ENCODE measurements at regions not wholly inside any gene's neighbourhood (a gene's known extent, or its start where the extent isn't known, plus 50 kb on each side); places are given as distances from the start of the nearest gene placed in this dataset.

DNA sequence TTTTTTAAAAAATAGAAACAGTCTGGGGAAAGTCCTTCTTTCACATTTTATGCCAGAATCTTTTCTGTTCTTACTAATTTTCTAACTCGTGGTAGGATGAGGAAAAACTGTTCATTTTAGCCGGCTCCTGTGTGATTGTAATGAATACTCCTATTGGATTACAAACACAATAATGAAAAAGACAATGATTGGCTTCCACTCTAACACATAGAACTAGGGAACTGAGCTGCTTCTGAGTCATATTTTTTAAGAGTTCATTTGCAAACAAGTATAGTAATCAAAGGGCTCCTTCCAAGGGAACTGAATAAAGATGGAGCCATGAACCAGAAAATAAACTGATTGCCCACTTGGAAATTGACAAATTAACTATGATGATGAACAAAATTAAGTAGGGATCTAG lies 265.3 kb upstream of the TCF21 start:
- intact Hi-C loops (cut with micrococcal nuclease; ENCODE audit: unreplicated experiment): no loop called here
- Mint-ChIP-seq H3K27me3 (ENCODE audit: insufficient read depth, unreplicated experiment) (no peaks in the 10 kb centered on the region), H3K27ac (ENCODE audit: unreplicated experiment) (no peak overlapping the region), H3K36me3 (ENCODE audit: insufficient read depth, unreplicated experiment) (no peaks in the 10 kb centered on the region), H3K4me3 (ENCODE audit: unreplicated experiment) (no peak overlapping the region), H3K4me1 (ENCODE audit: low read depth, unreplicated experiment) (no peaks in the 10 kb centered on the region), H3K9me3 (ENCODE audit: unreplicated experiment) (no peaks in the 10 kb centered on the region)
- ChIA-PET POLR2A (no interaction called here), CTCF (no interaction called here)
- H3K4me3 ChIP-seq (ENCODE audit: low read depth, low read length): no peak overlapping the region
- H3K27me3 ChIP-seq (replicated peaks; ENCODE audit: control insufficient read depth, insufficient read depth, low read length): no peaks in the 10 kb centered on the region
- H3K36me3 ChIP-seq (ENCODE audit: control insufficient read depth, insufficient read depth, low read length): no peaks in the 10 kb centered on the region
- no peak for DNase-seq
- no peaks in the 10 kb centered on the region for H3K4me1 ChIP-seq
- BruUV-seq (replicated peaks): no TSS peak
- no peaks in the 10 kb centered on the region for H3K9me3 ChIP-seq
- TF ChIP-seq, protein P1, sequence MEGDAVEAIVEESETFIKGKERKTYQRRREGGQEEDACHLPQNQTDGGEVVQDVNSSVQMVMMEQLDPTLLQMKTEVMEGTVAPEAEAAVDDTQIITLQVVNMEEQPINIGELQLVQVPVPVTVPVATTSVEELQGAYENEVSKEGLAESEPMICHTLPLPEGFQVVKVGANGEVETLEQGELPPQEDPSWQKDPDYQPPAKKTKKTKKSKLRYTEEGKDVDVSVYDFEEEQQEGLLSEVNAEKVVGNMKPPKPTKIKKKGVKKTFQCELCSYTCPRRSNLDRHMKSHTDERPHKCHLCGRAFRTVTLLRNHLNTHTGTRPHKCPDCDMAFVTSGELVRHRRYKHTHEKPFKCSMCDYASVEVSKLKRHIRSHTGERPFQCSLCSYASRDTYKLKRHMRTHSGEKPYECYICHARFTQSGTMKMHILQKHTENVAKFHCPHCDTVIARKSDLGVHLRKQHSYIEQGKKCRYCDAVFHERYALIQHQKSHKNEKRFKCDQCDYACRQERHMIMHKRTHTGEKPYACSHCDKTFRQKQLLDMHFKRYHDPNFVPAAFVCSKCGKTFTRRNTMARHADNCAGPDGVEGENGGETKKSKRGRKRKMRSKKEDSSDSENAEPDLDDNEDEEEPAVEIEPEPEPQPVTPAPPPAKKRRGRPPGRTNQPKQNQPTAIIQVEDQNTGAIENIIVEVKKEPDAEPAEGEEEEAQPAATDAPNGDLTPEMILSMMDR (IDR thresholded peaks at IDR 0.05; ENCODE audit: insufficient read depth in 1 of 2, low read depth in 1 of 2, low read length in 1 of 2, severe bottlenecking in 1 of 2, unreplicated experiment in 1 of 2): no peak

DNA sequence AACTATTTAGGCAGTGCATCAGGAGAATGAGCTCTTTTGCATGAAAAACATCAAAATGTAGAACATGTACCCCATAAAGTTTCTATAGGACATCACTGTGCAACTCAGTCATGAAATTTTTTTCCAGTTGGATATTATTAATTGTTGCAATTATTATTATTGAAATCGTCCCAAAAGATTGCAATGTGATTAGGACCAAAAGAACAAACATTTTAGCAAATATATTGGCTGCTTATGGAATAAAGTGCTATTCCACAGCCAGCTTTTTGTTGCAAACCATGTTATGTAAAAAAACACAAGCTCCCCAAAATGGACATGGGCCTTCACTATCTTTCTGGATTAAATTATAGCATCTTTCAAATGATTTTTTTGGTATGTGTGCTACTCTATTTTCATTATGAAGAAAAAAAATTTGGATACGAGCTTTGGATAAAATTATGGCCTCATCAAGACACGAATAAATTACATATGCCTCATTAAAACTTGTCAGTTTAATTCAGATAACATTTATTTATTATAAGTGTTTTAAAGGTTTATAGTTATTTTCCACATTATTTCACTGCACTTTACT lies 262.7 kb upstream of the TCF21 start:
- Histone ChIP-seq H3K36me3 (ENCODE audit: control insufficient read depth, insufficient read depth, low read length) (no peaks in the 10 kb centered on the region), H3K4me3 (ENCODE audit: low read depth, low read length) (no peak overlapping the region), H3K9me3 (no peaks in the 10 kb centered on the region), H3K4me1 (peaks cover 2% of the 10 kb centered on the region; the same call in 1 of the 2 replicates), H3K27me3 (replicated peaks; ENCODE audit: control insufficient read depth, insufficient read depth, low read length) (no peaks in the 10 kb centered on the region)
- TF ChIP-seq, protein P1 (IDR thresholded peaks at IDR 0.05; ENCODE audit: insufficient read depth in 1 of 2, low read depth in 1 of 2, low read length in 1 of 2, severe bottlenecking in 1 of 2, unreplicated experiment in 1 of 2): no peak
- Mint-ChIP-seq H3K9me3 (ENCODE audit: unreplicated experiment) (no peaks in the 10 kb centered on the region), H3K4me1 (ENCODE audit: low read depth, unreplicated experiment) (no peaks in the 10 kb centered on the region), H3K36me3 (ENCODE audit: insufficient read depth, unreplicated experiment) (no peaks in the 10 kb centered on the region), H3K4me3 (ENCODE audit: unreplicated experiment) (no peak overlapping the region), H3K27ac (ENCODE audit: unreplicated experiment) (no peak overlapping the region), H3K27me3 (ENCODE audit: insufficient read depth, unreplicated experiment) (no peaks in the 10 kb centered on the region)
- ChIA-PET POLR2A (no interaction called here), CTCF (no interaction called here)
- BruUV-seq (replicated peaks): no TSS peak
- intact Hi-C loops (cut with micrococcal nuclease; ENCODE audit: unreplicated experiment): no loop called here
- no peak for DNase-seq

DNA sequence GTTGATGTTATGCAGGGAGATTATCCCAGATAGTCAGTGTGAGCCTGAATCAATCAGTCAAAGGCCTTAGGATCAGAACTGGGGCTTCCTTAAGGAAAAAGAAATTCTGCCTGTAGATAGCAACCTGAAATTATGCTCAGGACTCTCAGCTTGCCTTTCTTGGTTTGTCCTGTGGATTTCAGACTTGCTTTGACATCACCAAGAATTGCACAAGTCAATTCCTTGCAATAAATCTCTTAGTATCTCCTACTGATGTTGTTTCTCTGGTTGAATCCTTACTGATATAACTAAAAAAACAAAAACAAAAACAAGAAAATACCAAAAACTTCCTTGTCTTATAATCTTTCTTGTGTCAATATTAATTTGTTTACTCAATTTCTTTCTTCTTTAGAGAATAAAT lies 258.9 kb upstream of the TCF21 start:
- no peak for DNase-seq
- Mint-ChIP-seq H3K9me3 (ENCODE audit: unreplicated experiment) (no peaks in the 10 kb centered on the region), H3K36me3 (ENCODE audit: insufficient read depth, unreplicated experiment) (no peaks in the 10 kb centered on the region), H3K4me1 (ENCODE audit: low read depth, unreplicated experiment) (no peaks in the 10 kb centered on the region), H3K27me3 (ENCODE audit: insufficient read depth, unreplicated experiment) (no peaks in the 10 kb centered on the region), H3K27ac (ENCODE audit: unreplicated experiment) (no peak overlapping the region), H3K4me3 (ENCODE audit: unreplicated experiment) (no peak overlapping the region)
- TF ChIP-seq, protein P1 (IDR thresholded peaks at IDR 0.05; ENCODE audit: insufficient read depth in 1 of 2, low read depth in 1 of 2, low read length in 1 of 2, severe bottlenecking in 1 of 2, unreplicated experiment in 1 of 2): no peak
- Histone ChIP-seq H3K4me3 (ENCODE audit: low read depth, low read length) (no peak overlapping the region), H3K27me3 (replicated peaks; ENCODE audit: control insufficient read depth, insufficient read depth, low read length) (no peaks in the 10 kb centered on the region), H3K9me3 (no peaks in the 10 kb centered on the region), H3K36me3 (ENCODE audit: control insufficient read depth, insufficient read depth, low read length) (no peaks in the 10 kb centered on the region), H3K4me1 (peaks cover 18% of the 10 kb centered on the region)
- BruUV-seq (replicated peaks): no TSS peak
- intact Hi-C loops (cut with micrococcal nuclease; ENCODE audit: unreplicated experiment): no loop called here
- POLR2A ChIA-PET: no interaction called here
- CTCF ChIA-PET: no interaction called here

Data from Caco-2 (cell line).